Neural cell (in vitro differentiated cells): ENCODE measurements at regions not wholly inside any gene's neighbourhood (a gene's known extent, or its start where the extent isn't known, plus 50 kb on each side); places are given as distances from the start of the nearest gene placed in this dataset.

Source experiments
- H2AFZ ChIP-seq: fragments of 200-600, 300-800 bp; sonication (generic), shearing (Covaris generic); 2 replicates; pipeline ENCODE4 v1.6.0; 2014; ENCODE audit warnings: low read depth, mild to moderate bottlenecking, antibody characterized with exemption, low read length, moderate library complexity
- H3F3A ChIP-seq: fragments of 200-600 bp; shearing (Covaris generic); 2 replicates; pipeline ENCODE4 v1.6.1; 2016; ENCODE audit warnings: mild to moderate bottlenecking, moderate library complexity, mixed read lengths, antibody characterized with exemption, low read length; ENCODE audit not compliant: insufficient read depth, poor library complexity, severe bottlenecking
- H3K27ac ChIP-seq: fragments of 200-600, 300-800 bp; sonication (generic), shearing (Covaris generic); 2 replicates; pipeline ENCODE4 v1.5.1; 2014; ENCODE audit warnings: mild to moderate bottlenecking, low read length, moderate library complexity
- H3K27me3 ChIP-seq: fragments of 300-800, 200-600 bp; sonication (generic), shearing (Covaris generic); 2 replicates; pipeline ENCODE4 v1.6.0; 2014; ENCODE audit warnings: mild to moderate bottlenecking, low read depth, low read length, moderate library complexity; ENCODE audit not compliant: insufficient read depth
- H3K36me3 ChIP-seq: fragments of 300-800, 200-600 bp; sonication (generic), shearing (Covaris generic); 2 replicates; pipeline ENCODE4 v1.5.1; 2014; ENCODE audit warnings: mild to moderate bottlenecking, antibody characterized with exemption, low read length, moderate library complexity; ENCODE audit not compliant: insufficient read depth
- H3K4me2 ChIP-seq: fragments of 300-800, 200-600 bp; sonication (generic), shearing (Covaris generic); 2 replicates; pipeline ENCODE4 v1.6.0; 2014; ENCODE audit warnings: mild to moderate bottlenecking, low read length
- H3K4me3 ChIP-seq: fragments of 300-800, 200-600 bp; sonication (generic), shearing (Covaris generic); 2 replicates; pipeline ENCODE4 v1.5.1; 2014; ENCODE audit warnings: mild to moderate bottlenecking, low read length, moderate library complexity
- H3K79me2 ChIP-seq: fragments of 200-600 bp; shearing (Covaris generic); replicated peaks from 2 replicates; pipeline ENCODE4 v1.6.0; 2014; ENCODE audit warnings: mild to moderate bottlenecking, low read length, moderate library complexity; ENCODE audit not compliant: insufficient read depth
- H3K9ac ChIP-seq: fragments of 300-800, 200-600 bp; sonication (generic), shearing (Covaris generic); 2 replicates; pipeline ENCODE4 v1.6.1; 2016; ENCODE audit warnings: mild to moderate bottlenecking, low read length, mixed read lengths
- H3K9me2 ChIP-seq: fragments of 200-600 bp; shearing (Covaris generic); 2 replicates; pipeline ENCODE4 v1.6.1; 2016; ENCODE audit warnings: mild to moderate bottlenecking, low read length, mixed read lengths; ENCODE audit not compliant: insufficient read depth
- H3K9me3 ChIP-seq: fragments of 200-600, 300-800 bp; sonication (generic), shearing (Covaris generic); 2 replicates; pipeline ENCODE4 v1.6.1; 2016; ENCODE audit warnings: mild to moderate bottlenecking, mixed run types, low read length, moderate library complexity, mixed read lengths
- H4K20me1 ChIP-seq: fragments of 200-600 bp; shearing (Covaris generic); 2 replicates; pipeline ENCODE4 v1.6.1; 2016; ENCODE audit warnings: mild to moderate bottlenecking, mixed run types; ENCODE audit not compliant: insufficient read depth
- EP300 ChIP-seq: fragments of 450-650 bp; conservative IDR thresholded peaks from 2 replicates; pipeline ENCODE4 v1.6.1; 2014; ENCODE audit warnings: antibody characterized with exemption, mild to moderate bottlenecking, moderate library complexity; ENCODE audit not compliant: poor library complexity, severe bottlenecking
- EZH2 ChIP-seq: fragments of 200-600, 300-800 bp; shearing (Covaris generic), sonication (generic); IDR thresholded peaks from 2 replicates; pipeline ENCODE4 v1.6.1; 2014; ENCODE audit warnings: antibody characterized with exemption, low read length, borderline replicate concordance, mild to moderate bottlenecking; ENCODE audit not compliant: insufficient read depth, poor library complexity, severe bottlenecking
- MXI1 ChIP-seq: fragments of 450-650 bp; conservative IDR thresholded peaks from 2 replicates; pipeline ENCODE4 v1.6.1; 2014; ENCODE audit warnings: antibody characterized with exemption, mild to moderate bottlenecking; ENCODE audit not compliant: poor library complexity, severe bottlenecking
- POLR2AphosphoS5 ChIP-seq: IDR thresholded peaks from 2 replicates; pipeline ENCODE4 v1.6.1; 2012
- RAD21 ChIP-seq: fragments of 450-650 bp; conservative IDR thresholded peaks from 2 replicates; pipeline ENCODE4 v1.6.1; 2014; ENCODE audit warnings: antibody characterized with exemption, mild to moderate bottlenecking, moderate library complexity
- SMC3 ChIP-seq: fragments of 450-650 bp; conservative IDR thresholded peaks from 2 replicates; pipeline ENCODE4 v1.6.1; 2014; ENCODE audit warnings: antibody characterized with exemption, mild to moderate bottlenecking, moderate library complexity; ENCODE audit not compliant: poor library complexity
- TAF1 ChIP-seq: IDR thresholded peaks from 2 replicates; pipeline ENCODE4 v1.6.1; 2012; ENCODE audit warnings: low read depth
- TF ChIP-seq, protein P1 (sequence below): fragments of 450-650 bp; IDR thresholded peaks from 2 replicates; pipeline ENCODE4 v1.5.1; 2014; ENCODE audit warnings: antibody characterized with exemption, mild to moderate bottlenecking, moderate library complexity; ENCODE audit not compliant: poor library complexity, severe bottlenecking
- TF ChIP-seq, protein P2 (sequence below): IDR thresholded peaks from 2 replicates; pipeline ENCODE4 v1.6.1; 2012; ENCODE audit warnings: borderline replicate concordance

DNA sequence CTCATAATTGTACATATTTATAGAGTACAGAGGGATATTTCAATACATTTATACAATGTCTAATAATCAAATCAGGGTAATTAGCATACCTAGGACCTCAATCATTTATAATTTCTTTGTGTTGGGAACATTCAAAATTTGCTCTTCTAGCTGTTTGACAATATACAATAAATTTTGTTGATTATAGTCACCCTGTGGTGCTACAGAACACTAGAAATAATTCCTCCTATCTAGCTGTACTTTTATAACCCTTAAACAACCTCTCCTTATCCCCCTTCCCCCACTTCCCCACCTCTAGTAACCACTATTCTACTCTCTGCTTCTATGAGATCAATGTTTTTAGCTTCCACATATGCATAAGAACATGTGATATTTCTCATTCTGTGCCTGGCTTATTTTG is 328.4 kb upstream of the RBMS1 start:
- Histone ChIP-seq H3K27ac (no peak overlapping the region), H3K79me2 (no peaks in the 10 kb centered on the region), H3K27me3 (no peaks in the 10 kb centered on the region), H3K9ac (no peak overlapping the region), H2AFZ (no peak overlapping the region), H4K20me1 (no peaks in the 10 kb centered on the region), H3K9me2 (no peaks in the 10 kb centered on the region), H3F3A (no peaks in the 10 kb centered on the region), H3K4me2 (no peak overlapping the region), H3K36me3 (no peaks in the 10 kb centered on the region), H3K9me3 (peaks cover 3% of the 10 kb centered on the region), H3K4me3 (no peak overlapping the region)
- TF ChIP-seq EP300: no peak
- TF ChIP-seq, protein P1, sequence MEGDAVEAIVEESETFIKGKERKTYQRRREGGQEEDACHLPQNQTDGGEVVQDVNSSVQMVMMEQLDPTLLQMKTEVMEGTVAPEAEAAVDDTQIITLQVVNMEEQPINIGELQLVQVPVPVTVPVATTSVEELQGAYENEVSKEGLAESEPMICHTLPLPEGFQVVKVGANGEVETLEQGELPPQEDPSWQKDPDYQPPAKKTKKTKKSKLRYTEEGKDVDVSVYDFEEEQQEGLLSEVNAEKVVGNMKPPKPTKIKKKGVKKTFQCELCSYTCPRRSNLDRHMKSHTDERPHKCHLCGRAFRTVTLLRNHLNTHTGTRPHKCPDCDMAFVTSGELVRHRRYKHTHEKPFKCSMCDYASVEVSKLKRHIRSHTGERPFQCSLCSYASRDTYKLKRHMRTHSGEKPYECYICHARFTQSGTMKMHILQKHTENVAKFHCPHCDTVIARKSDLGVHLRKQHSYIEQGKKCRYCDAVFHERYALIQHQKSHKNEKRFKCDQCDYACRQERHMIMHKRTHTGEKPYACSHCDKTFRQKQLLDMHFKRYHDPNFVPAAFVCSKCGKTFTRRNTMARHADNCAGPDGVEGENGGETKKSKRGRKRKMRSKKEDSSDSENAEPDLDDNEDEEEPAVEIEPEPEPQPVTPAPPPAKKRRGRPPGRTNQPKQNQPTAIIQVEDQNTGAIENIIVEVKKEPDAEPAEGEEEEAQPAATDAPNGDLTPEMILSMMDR: no peak
- TF ChIP-seq RAD21: no peak
- TF ChIP-seq TAF1: no peak
- TF ChIP-seq MXI1: no peak
- TF ChIP-seq POLR2AphosphoS5: no peak
- TF ChIP-seq, protein P2, sequence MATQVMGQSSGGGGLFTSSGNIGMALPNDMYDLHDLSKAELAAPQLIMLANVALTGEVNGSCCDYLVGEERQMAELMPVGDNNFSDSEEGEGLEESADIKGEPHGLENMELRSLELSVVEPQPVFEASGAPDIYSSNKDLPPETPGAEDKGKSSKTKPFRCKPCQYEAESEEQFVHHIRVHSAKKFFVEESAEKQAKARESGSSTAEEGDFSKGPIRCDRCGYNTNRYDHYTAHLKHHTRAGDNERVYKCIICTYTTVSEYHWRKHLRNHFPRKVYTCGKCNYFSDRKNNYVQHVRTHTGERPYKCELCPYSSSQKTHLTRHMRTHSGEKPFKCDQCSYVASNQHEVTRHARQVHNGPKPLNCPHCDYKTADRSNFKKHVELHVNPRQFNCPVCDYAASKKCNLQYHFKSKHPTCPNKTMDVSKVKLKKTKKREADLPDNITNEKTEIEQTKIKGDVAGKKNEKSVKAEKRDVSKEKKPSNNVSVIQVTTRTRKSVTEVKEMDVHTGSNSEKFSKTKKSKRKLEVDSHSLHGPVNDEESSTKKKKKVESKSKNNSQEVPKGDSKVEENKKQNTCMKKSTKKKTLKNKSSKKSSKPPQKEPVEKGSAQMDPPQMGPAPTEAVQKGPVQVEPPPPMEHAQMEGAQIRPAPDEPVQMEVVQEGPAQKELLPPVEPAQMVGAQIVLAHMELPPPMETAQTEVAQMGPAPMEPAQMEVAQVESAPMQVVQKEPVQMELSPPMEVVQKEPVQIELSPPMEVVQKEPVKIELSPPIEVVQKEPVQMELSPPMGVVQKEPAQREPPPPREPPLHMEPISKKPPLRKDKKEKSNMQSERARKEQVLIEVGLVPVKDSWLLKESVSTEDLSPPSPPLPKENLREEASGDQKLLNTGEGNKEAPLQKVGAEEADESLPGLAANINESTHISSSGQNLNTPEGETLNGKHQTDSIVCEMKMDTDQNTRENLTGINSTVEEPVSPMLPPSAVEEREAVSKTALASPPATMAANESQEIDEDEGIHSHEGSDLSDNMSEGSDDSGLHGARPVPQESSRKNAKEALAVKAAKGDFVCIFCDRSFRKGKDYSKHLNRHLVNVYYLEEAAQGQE: no peak
- TF ChIP-seq SMC3: no peak
- TF ChIP-seq EZH2: no peak

DNA sequence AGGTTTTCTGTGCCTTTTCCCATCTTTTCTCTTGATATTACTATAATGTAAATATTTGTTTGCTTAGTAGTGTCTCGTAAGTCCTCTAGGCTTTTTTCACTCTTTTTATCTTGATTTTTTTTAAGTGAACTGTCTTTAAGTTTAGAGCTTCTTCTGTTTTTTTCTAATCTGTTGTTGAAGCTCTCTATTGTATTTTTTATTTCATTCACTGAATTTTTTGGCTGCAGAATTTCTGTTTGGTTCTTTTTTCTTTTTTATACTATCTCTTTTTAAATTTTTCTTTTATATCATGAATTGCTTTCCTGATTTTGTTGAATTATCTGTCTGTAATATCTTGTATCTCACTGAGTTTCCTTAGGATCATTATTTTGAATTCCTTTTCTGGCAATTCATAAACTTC is 331.8 kb upstream of the RBMS1 start:
- H3K9me2 ChIP-seq: no peaks in the 10 kb centered on the region
- TF ChIP-seq EP300 (no peak), MXI1 (no peak), POLR2AphosphoS5 (no peak), RAD21 (no peak), SMC3 (no peak), EZH2 (no peak), TAF1 (no peak)
- TF ChIP-seq, protein P2: no peak
- TF ChIP-seq, protein P1: no peak
- H3K9me3 ChIP-seq: peaks cover 3% of the 10 kb centered on the region
- no peaks in the 10 kb centered on the region for H4K20me1 ChIP-seq
- no peaks in the 10 kb centered on the region for H3K79me2 ChIP-seq
- H2AFZ ChIP-seq: no peak overlapping the region
- no peak overlapping the region for H3K4me2 ChIP-seq
- no peaks in the 10 kb centered on the region for H3K36me3 ChIP-seq
- H3F3A ChIP-seq: no peaks in the 10 kb centered on the region
- no peak overlapping the region for H3K4me3 ChIP-seq
- H3K9ac ChIP-seq: no peak overlapping the region
- no peak overlapping the region for H3K27ac ChIP-seq
- no peaks in the 10 kb centered on the region for H3K27me3 ChIP-seq
